Prostate gland (tissue), 2 donors: ENCODE measurements at regions not wholly inside any gene's neighbourhood (a gene's known extent, or its start where the extent isn't known, plus 50 kb on each side); places are given as distances from the start of the nearest gene placed in this dataset.

Experiments used
- CTCF ChIP-seq, 4 experiments: fragments of 200-600 bp in 2 of 4; fragments of 450-650 bp in 2 of 4; sonication (generic) in 2 of 4; IDR thresholded peaks; 1 replicate in 3 of 4; 2 replicates in 1 of 4; pipeline ENCODE4 v1.5.1; 2016 to 2019; ENCODE audit warnings: antibody characterized with exemption in 4 of 4, mild to moderate bottlenecking in 2 of 4, moderate library complexity in 2 of 4
- POLR2AphosphoS5 ChIP-seq: sonication (generic); formaldehyde crosslinking; IDR thresholded peaks from one replicate; pipeline ENCODE4 v1.6.1; 2017; ENCODE audit warnings: antibody characterized with exemption

GRCh38 chr10:88211230-88211629 lies 347.8 kb downstream of the PTEN start:
- TF ChIP-seq POLR2AphosphoS5 = no peak
- TF ChIP-seq CTCF (IDR thresholded peaks at IDR 0.05) = no peak
